HepG2 (cell line): ENCODE measurements at regions not wholly inside any gene's neighbourhood (a gene's known extent, or its start where the extent isn't known, plus 50 kb on each side); places are given as distances from the start of the nearest gene placed in this dataset.
A peak's percentile ranks its signal among the peaks of the same experiment; 100 is the strongest.

Experiments used
- FOXJ3 ChIP-seq: sonication (generic); formaldehyde crosslinking; IDR thresholded peaks from 2 replicates; pipeline ENCODE4 v1.4.0; 2020; ENCODE audit warnings: missing genetic modification reagents, mild to moderate bottlenecking, borderline replicate concordance
- HNF4G ChIP-seq, 2 experiments: sonication (generic) in 1 of 2; formaldehyde crosslinking in 1 of 2; IDR thresholded peaks; 2 replicates each; pipeline versions ENCODE4 v1.4.0 to v1.6.1; 2011 to 2020; ENCODE audit warnings: borderline replicate concordance in 2 of 2, low read depth in 2 of 2, mild to moderate bottlenecking in 2 of 2, low read length in 1 of 2, missing genetic modification reagents in 1 of 2, moderate library complexity in 1 of 2
- KLF9 ChIP-seq: IDR thresholded peaks from 2 replicates; pipeline ENCODE4 v1.6.1; 2016; ENCODE audit warnings: low read depth
- MED8 ChIP-seq: sonication (generic); formaldehyde crosslinking; IDR thresholded peaks from 2 replicates; pipeline ENCODE4 v1.8.1; 2023; ENCODE audit warnings: mild to moderate bottlenecking, missing genetic modification reagents; ENCODE audit not compliant: insufficient replicate concordance
- MIER2 ChIP-seq: IDR thresholded peaks from 2 replicates; pipeline ENCODE4 v1.6.1; 2016; ENCODE audit warnings: missing biosample characterization, missing genetic modification reagents
- MXD1 ChIP-seq: sonication (generic); formaldehyde crosslinking; IDR thresholded peaks from 2 replicates; pipeline ENCODE4 v1.4.0; 2020; ENCODE audit warnings: mild to moderate bottlenecking, missing genetic modification reagents
- NFAT5 ChIP-seq: sonication (generic); formaldehyde crosslinking; IDR thresholded peaks from 2 replicates; pipeline ENCODE4 v1.4.0; 2020; ENCODE audit warnings: missing genetic modification reagents
- NONO ChIP-seq, 2 experiments: fragments of 450-650 bp in 1 of 2; sonication (generic) in 1 of 2; formaldehyde crosslinking in 1 of 2; IDR thresholded peaks in 1 of 2; conservative IDR thresholded peaks in 1 of 2; 2 replicates each; pipeline versions ENCODE4 v1.6.1 to v1.8.0; 2017 to 2022; ENCODE audit warnings: mild to moderate bottlenecking in 1 of 2, missing genetic modification reagents in 1 of 2, moderate library complexity in 1 of 2
- NR2C2 ChIP-seq: sonication (generic); formaldehyde crosslinking; IDR thresholded peaks from 2 replicates; pipeline ENCODE4 v1.4.0; 2020; ENCODE audit warnings: missing genetic modification reagents, mild to moderate bottlenecking, moderate library complexity, borderline replicate concordance
- ZBTB43 ChIP-seq: sonication (generic); formaldehyde crosslinking; conservative IDR thresholded peaks from 2 replicates; pipeline ENCODE4 v1.4.0; 2020; ENCODE audit warnings: missing genetic modification reagents
- ZKSCAN5 ChIP-seq: sonication (generic); formaldehyde crosslinking; IDR thresholded peaks from 2 replicates; pipeline ENCODE4 v1.5.1; 2020; ENCODE audit warnings: mild to moderate bottlenecking, missing genetic modification reagents
- ZNF3 ChIP-seq: IDR thresholded peaks from 2 replicates; pipeline ENCODE4 v1.7.0; 2017; ENCODE audit warnings: inconsistent platforms
- TF ChIP-seq, protein P1 (sequence below): sonication (generic); formaldehyde crosslinking; IDR thresholded peaks from 2 replicates; pipeline ENCODE4 v1.4.0; 2020; ENCODE audit warnings: missing genetic modification reagents
- TF ChIP-seq, protein P2 (sequence below): sonication (generic); formaldehyde crosslinking; IDR thresholded peaks from 2 replicates; pipeline ENCODE4 v1.8.0; 2023; ENCODE audit warnings: mild to moderate bottlenecking, missing genetic modification reagents
- TF ChIP-seq, protein P3 (sequence below): sonication (generic); formaldehyde crosslinking; IDR thresholded peaks from 2 replicates; pipeline ENCODE4 v1.4.0; 2020; ENCODE audit warnings: missing genetic modification reagents
- TF ChIP-seq, protein P4 (sequence below): sonication (generic); formaldehyde crosslinking; IDR thresholded peaks from 2 replicates; pipeline ENCODE4 v1.5.1; 2020; ENCODE audit warnings: missing genetic modification reagents, mild to moderate bottlenecking, borderline replicate concordance

DNA sequence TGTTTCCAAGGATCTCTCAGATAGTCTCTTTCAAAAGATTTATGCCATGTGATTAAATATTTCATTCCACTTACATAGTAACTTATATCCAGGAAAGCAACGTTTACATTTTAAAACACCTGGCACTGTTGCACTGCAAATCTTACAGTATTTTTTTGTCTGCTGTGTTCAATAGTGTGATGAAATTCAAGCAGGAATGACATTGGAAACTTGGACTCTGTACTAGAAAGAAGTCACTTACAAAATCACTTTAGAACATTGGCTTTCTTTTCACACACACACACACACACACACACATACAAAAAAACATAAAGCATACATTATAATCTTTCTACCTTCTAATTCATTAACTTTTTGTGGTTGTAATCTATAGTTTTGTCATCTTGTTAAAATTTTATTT lies 66.2 kb upstream of the USP15 start (continued):
- TF ChIP-seq MED8 (CRISPR knock-in tag) (no peak), ZNF3 (CRISPR knock-in tag) (peak; percentile 59; the same call in 1 of the 2 replicates), NR2C2 (no peak), KLF9 (no peak), MIER2 (CRISPR knock-in tag) (no peak), NONO (IDR thresholded peaks at IDR 0.05) (no peak), NONO (CRISPR knock-in tag; conservative IDR thresholded peaks at IDR 0.05) (no peak), HNF4G (IDR thresholded peaks at IDR 0.05; ENCODE audit: borderline replicate concordance, low read depth, low read length) (0 out of 2 replicates have a peak, but pooled peaks have one; percentile 25), HNF4G (CRISPR knock-in tag; IDR thresholded peaks at IDR 0.05; ENCODE audit: borderline replicate concordance, low read depth) (no peak), NFAT5 (CRISPR knock-in tag) (no peak), MXD1 (CRISPR knock-in tag) (no peak), FOXJ3 (CRISPR knock-in tag) (no peak), ZKSCAN5 (CRISPR knock-in tag) (no peak), ZBTB43 (CRISPR knock-in tag) (0 out of 2 replicates have a peak, but pooled peaks have one; percentile 30)
- TF ChIP-seq, protein P1, sequence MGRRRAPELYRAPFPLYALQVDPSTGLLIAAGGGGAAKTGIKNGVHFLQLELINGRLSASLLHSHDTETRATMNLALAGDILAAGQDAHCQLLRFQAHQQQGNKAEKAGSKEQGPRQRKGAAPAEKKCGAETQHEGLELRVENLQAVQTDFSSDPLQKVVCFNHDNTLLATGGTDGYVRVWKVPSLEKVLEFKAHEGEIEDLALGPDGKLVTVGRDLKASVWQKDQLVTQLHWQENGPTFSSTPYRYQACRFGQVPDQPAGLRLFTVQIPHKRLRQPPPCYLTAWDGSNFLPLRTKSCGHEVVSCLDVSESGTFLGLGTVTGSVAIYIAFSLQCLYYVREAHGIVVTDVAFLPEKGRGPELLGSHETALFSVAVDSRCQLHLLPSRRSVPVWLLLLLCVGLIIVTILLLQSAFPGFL, result no peak
- TF ChIP-seq, protein P2, sequence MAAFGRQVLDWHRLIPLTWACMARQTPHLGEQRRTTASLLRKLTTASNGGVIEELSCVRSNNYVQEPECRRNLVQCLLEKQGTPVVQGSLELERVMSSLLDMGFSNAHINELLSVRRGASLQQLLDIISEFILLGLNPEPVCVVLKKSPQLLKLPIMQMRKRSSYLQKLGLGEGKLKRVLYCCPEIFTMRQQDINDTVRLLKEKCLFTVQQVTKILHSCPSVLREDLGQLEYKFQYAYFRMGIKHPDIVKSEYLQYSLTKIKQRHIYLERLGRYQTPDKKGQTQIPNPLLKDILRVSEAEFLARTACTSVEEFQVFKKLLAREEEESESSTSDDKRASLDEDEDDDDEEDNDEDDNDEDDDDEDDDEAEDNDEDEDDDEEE (CRISPR knock-in tag), result no peak
- TF ChIP-seq, protein P3, sequence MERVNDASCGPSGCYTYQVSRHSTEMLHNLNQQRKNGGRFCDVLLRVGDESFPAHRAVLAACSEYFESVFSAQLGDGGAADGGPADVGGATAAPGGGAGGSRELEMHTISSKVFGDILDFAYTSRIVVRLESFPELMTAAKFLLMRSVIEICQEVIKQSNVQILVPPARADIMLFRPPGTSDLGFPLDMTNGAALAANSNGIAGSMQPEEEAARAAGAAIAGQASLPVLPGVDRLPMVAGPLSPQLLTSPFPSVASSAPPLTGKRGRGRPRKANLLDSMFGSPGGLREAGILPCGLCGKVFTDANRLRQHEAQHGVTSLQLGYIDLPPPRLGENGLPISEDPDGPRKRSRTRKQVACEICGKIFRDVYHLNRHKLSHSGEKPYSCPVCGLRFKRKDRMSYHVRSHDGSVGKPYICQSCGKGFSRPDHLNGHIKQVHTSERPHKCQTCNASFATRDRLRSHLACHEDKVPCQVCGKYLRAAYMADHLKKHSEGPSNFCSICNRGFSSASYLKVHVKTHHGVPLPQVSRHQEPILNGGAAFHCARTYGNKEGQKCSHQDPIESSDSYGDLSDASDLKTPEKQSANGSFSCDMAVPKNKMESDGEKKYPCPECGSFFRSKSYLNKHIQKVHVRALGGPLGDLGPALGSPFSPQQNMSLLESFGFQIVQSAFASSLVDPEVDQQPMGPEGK (CRISPR knock-in tag), result no peak
- TF ChIP-seq, protein P4, sequence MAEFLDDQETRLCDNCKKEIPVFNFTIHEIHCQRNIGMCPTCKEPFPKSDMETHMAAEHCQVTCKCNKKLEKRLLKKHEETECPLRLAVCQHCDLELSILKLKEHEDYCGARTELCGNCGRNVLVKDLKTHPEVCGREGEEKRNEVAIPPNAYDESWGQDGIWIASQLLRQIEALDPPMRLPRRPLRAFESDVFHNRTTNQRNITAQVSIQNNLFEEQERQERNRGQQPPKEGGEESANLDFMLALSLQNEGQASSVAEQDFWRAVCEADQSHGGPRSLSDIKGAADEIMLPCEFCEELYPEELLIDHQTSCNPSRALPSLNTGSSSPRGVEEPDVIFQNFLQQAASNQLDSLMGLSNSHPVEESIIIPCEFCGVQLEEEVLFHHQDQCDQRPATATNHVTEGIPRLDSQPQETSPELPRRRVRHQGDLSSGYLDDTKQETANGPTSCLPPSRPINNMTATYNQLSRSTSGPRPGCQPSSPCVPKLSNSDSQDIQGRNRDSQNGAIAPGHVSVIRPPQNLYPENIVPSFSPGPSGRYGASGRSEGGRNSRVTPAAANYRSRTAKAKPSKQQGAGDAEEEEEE (CRISPR knock-in tag), result no peak
